Esophagus squamous epithelium (tissue), 4 donors: ENCODE measurements at regions not wholly inside any gene's neighbourhood (a gene's known extent, or its start where the extent isn't known, plus 50 kb on each side); places are given as distances from the start of the nearest gene placed in this dataset.
"Not testable (repeated sequence)": the region's sequence is repeated elsewhere in the genome, so short reads cannot be mapped to it uniquely, and the experiment has no call there.

Experiments used
- POLR2A ChIP-seq, 4 donors: fragments of 450-650 bp; IDR thresholded peaks; one replicate each; pipeline ENCODE4 v1.6.1; 2017; ENCODE audit warnings: antibody characterized with exemption in 4 of 4, mild to moderate bottlenecking in 4 of 4, moderate library complexity in 3 of 4
- TF ChIP-seq, protein P1 (sequence below), 6 experiments: fragments of 450-650 bp in 4 of 6; fragments of 200-600 bp in 2 of 6; sonication (generic) in 2 of 6; IDR thresholded peaks; one replicate each; pipeline ENCODE4 v1.5.1; 2016 to 2019; ENCODE audit warnings: antibody characterized with exemption in 6 of 6, mild to moderate bottlenecking in 4 of 6, moderate library complexity in 4 of 6

DNA sequence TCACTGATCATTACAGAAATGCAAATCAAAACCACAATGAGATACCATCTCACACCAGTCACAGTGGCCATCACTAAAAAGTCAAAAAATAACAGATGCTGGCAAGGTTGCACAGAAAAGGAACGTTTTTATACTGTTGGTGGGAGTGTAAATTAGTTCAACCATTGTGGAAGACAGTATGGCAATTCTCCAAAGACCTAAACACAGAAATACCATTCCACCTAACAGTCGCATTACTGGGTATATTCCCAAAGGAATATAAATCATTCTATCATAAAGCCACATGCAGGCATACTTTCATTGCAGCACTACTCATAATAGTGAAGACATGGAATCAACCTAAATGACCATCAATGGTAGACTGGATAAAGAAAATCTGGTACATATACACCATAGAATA, 83.2 kb upstream of the ARID5B start:
- TF ChIP-seq, protein P1, sequence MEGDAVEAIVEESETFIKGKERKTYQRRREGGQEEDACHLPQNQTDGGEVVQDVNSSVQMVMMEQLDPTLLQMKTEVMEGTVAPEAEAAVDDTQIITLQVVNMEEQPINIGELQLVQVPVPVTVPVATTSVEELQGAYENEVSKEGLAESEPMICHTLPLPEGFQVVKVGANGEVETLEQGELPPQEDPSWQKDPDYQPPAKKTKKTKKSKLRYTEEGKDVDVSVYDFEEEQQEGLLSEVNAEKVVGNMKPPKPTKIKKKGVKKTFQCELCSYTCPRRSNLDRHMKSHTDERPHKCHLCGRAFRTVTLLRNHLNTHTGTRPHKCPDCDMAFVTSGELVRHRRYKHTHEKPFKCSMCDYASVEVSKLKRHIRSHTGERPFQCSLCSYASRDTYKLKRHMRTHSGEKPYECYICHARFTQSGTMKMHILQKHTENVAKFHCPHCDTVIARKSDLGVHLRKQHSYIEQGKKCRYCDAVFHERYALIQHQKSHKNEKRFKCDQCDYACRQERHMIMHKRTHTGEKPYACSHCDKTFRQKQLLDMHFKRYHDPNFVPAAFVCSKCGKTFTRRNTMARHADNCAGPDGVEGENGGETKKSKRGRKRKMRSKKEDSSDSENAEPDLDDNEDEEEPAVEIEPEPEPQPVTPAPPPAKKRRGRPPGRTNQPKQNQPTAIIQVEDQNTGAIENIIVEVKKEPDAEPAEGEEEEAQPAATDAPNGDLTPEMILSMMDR (IDR thresholded peaks at IDR 0.05) = not testable (repeated sequence)
- TF ChIP-seq POLR2A (IDR thresholded peaks at IDR 0.05) = not testable (repeated sequence)
